Tongue (tissue), 1 donor: ENCODE measurements at regions not wholly inside any gene's neighbourhood (a gene's known extent, or its start where the extent isn't known, plus 50 kb on each side); places are given as distances from the start of the nearest gene placed in this dataset.
A peak's percentile ranks its signal among the peaks of the same experiment; 100 is the strongest.
"Not testable (repeated sequence)": the region's sequence is repeated elsewhere in the genome, so short reads cannot be mapped to it uniquely, and the experiment has no call there.

Experiments used
- DNase-seq: peaks from one replicate; pipeline ENCODE4 v3.0.0-alpha.2; 2015

DNA sequence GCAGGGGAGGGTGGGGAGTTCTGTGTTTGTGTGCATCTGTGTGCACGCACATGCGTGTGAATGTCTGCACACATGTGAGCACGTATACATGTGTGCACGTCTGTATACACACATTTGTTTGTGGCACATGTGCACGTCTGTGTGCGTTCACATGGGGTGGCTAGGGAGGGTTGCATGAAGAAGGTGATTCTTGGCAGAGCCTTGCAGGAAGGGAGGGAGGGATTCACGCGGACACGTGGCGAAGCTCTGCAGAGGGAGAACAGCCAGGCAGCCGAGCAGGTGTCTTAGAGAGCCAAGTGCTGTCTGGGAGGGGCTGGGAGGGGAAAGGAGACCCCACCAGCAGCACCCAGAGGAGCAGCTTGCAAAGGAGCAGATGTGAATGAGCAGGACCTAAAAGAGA, 372.1 kb downstream of the BRD1 start:
- DNase-seq, result peak; percentile 20

DNA sequence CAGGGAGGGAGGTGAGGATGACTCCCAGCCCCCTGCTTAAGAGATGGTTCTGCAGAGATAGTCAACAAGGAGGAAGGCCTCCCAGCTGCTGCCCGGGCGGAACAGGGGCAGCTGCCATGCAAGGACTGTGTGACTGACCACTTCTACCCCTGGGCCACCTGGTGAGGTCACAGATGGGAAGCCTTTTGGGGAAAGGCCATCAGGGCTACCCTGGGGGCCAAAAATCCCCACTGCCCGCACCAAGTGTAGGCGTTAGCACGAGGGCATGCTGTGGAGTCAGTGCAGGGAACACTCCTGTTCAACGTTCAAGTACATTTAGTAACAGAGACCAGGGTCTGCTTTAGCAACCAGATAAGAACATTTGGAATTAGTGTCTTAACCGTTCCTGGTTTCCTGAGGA, 372.9 kb downstream of the BRD1 start:
- DNase-seq, result no peak

DNA sequence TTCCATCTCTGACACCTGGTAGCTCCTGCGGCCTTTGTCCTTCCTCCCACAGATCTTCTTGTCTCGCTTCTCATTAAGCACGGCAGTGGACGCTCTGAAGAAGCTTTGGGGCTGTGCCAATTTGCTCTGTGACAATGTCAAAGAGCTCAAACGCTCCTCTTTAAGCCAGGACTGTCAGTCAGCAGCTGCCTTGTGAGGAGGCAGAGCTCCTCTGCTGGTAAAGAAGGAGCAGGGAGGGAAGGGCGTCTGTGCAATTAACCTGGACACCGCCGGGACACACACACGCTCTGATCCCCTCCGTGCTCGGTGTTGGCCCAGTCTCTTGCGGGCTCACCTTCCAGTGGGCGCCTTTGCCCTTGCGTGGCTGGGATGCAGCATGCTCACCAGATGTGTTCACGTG, 373.9 kb downstream of the BRD1 start:
- no peak for DNase-seq

DNA sequence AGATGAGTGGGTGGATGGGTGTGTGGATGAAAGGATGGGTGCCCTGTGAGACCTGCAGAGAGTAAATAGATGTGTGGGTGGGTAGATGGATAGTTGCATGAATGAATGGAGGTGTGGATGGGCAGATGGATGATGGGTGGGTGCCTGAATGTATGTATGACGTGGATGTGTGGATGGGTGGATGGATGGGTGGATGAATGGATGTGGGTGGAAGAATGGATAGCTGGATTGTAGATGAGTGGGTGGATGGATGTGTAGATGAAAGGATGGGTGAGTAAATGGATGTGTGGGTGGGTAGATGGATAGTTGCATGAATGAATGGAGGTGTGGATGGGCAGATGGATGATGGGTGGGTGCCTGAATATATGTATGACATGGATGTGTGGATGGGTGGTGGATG, 374.7 kb downstream of the BRD1 start:
- not testable (repeated sequence) for DNase-seq

DNA sequence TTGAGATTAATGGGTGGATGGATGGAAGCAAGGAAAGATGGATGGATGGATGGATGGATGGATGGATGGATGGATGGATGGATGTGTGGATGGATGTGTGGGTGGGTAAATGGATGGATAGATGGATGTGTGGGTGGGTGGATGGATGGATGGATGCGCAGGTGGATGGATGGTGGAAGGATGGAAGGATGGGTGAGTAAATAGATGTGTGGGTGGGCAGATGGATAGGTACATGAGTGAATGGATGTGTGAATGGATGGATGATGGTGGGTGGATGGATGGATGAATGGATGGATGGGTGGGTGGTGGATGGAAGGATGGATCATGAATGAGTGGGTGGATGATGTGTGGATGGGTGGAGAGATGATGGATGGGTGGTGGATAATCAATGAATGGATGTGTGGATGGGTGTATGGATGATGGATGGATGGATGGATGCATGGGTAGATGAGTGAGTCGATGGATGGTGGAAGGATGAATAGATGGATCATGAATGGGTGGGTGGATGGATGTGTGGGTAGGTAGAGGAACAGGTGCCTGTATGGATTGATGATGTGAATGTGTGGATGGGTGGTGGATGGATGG, 375.2 kb downstream of the BRD1 start:
- DNase-seq, result no peak

DNA sequence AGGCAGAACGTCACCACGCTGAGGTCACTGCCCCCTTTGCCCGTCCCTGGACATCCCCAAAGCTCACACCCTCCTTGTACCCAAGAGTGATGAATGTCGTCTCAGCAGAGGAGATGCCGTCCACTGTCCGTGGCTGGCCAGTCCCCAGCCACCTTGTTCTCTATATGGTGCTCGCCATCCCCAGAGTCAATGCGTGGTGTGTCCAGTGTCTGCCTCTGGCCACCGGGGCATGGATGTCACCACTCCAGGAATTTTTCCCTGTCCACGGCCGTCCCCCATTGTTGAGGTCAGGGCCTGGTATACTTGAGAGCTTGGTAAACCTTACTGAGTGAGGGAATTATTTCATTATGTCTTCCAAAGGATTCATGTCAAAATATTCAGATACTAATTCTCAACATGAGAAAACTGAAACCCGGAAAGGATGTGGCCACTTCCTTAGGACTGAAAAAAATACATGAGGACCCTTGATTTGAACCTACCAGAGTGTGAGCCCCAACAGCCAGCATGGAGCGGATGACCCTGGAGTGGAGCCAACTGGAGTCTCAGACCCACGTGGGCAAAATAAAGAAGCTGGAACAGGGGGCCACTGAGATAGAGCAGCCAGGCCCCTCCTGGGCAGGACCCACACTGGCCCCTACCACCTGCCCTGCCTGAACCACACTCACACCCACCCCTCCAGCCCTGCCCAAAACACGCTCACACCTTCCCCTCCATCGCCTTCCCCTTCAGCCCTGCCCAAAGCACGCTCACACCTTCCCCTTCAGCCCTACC, 376.4 kb downstream of the BRD1 start:
- DNase-seq, result no peak

DNA sequence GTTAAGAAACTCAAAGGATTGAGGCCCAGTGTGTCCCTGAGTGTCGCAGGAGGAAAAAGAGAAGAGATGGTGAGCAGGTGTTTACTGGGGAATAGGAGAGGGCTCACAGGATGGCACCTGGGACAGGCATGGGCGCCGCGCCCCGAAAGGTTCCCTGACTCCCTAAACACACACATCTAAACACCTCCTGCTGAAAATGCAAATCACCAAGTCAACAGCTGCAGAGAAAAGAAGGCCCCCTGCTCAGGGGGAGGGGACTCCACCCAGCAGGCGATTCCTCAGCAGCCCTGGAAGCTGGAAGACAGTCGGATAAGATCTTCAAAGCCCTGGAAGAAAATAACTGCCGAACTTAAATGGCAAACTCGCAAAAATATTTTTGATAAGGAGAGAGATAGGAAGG, 377.2 kb downstream of the BRD1 start:
- peak; percentile 40 for DNase-seq

DNA sequence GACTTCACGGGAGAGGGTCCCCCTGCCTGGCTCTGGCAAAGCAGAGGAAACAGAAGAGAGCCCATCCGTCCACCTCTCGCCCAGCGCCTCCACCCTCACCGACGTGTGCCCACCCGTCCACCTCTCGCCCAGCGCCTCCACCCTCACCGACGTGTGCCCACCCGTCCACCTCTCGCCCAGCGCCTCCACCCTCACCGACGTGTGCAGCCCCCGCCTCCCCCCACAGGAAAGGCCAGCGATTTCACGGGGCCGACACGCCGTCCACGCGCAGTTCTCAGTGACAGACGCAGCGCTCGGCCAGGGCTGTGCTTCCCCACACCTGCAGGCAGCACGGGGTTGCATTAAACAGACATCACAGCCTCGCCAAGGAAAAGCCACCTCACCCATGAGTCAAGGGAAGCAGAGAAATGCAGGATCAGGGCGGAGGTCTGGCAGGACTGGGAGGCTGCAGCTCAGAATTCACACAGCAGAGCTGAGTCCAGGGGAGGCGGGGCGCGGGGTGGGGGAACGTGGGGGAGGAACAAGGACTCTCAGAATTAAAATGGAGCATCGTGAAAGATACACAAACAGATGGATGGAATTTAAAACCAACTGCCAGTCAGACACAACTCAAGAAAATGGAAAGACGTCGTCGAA, 377.7 kb downstream of the BRD1 start:
- DNase-seq, result peak; percentile 41

DNA sequence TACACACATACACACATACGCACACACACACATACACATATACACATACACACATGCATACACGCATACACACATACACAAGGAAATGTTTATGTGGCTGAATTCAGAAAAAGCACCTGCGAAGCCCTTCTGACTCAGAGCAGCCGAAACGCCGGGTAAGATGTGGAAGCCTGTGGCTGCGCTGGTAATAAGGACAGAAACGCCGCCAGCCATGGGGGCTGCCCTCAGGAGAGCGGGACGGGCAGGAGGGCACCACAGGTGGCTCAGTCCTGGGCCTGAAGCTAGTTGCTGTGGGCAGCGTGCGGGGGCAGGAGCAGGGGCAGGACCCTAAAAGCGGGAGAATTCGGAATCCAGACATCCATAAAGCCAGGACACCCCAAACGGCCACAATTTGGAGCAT, 378.3 kb downstream of the BRD1 start:
- no peak for DNase-seq

DNA sequence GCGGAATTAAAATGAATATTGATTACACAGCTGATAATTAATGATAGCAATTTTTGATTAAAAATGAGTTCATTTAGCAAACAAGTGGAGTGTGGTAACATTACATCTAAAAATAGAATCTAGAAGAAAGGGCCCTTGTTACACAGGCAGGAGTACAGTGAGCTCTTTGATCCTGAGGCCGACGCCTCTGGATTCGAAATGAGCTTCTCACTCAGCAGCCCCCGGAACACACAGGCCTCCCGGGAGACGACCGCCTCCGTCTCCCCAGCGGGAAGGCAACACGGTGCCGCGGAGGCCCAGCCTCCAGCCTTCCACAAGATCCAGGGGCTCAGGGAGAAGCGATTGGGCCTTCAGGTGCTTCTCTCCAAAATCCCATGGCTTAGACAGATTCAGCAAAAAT, 379.1 kb downstream of the BRD1 start:
- no peak for DNase-seq

DNA sequence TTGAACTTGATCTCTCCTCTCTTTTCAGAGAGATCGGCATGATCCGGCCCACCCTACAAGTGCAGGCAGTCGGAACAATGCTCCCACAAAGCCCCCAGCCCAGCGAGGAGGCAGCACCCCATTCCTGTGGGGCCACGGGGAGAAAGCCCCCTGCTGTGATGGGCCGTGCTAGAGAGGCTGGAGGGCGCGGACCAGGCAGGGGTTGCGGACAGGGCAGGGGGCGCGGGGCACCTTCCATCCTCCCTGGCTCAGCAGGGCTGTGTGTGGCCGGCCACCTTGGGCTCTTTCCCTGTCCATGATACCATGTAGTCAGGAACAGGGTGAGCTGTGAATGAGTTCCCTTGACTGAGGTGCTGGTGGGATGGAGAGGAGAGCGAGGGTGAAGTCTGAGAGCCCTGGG, 379.8 kb downstream of the BRD1 start:
- no peak for DNase-seq

DNA sequence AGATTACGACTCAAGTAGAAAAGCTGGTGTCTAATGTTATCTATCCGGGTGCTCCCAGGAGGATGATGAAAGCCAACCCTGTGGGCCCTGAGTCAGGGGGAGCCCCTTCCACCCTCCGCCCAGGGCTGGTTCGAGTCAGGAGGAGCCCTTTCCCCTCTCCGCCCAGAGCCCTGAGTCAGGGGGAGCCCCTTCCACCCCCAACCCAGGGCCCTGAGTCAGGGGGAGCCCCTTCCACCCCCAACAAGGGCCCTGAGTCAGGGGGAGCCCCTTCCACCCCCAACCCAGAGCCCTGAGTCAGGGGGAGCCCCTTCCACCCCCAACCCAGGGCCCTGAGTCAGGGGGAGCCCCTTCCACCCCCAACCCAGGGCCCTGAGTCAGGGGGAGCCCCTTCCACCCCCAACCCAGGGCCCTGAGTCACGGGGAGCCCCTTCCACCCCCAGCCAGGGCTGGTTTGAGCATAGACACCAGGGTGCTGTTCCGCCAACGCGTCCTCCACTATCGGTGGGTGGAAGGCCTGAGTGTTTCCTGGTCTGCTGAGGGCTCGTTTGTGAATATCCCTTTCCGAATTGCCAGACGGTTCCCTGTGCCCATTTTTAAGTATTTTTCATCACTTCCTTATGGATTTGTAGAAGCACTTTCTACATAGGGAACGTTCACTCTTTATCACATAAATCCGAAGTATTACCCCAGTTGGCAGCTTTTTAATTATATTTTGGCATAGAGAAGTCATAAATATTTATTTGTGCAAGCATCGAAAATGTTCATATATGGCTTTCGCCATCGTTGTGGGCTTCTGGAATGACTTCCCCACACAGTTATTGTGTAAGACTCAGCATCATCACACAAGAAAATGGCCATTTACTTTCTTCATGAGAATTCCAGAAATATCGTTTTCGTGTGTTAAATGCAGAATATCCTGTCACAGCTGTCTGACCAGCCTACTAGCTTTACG, 380.6 kb downstream of the BRD1 start:
- no peak for DNase-seq

DNA sequence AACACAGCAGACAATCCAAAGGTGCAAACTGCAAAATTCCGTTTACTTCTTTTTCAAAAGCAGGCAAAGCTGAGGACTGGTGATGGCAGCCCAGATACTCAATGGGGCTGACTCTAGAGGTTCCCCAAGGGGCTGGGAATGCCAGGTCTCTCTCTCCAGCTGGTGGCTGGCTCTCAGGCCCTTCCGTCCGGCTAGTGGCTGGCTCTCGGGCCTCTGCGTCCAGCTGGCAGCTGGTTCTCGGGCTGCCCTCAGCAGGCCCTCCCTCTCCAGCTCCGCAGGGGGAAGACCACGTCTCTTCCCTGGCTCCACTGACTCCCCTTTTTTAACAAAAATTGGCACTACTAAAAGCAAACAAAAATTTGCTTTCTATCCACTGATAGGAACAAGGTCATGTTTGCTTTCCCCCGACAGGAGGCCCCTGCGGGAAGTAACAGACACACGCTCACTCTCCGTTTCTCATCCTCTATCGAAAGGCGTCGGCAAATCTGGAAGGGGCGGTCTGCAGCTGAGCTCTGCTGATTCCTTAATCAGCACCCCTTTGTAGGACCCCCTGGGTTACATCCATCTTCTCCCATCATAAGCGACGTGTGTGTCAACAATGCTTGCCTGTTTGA, 381.4 kb downstream of the BRD1 start:
- no peak for DNase-seq

DNA sequence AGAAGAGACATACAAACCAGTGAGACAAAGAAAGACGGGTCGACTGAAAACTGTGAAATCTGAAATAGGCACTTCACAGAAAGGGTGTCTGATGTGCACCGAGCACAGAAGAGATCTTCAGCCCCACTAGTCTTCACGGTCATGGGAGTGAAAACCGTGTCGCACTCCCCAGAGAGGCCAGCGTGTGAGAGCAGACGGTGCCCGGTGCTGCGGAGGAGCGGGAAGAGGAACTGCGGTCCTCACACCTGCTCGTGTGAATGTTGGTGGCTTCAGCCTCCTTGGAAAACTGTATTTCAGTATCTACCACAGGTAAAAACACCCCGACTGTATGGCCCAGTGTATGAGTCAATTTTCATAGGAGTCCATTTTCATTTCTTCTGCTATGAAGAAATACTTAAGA, 382.9 kb downstream of the BRD1 start:
- no peak for DNase-seq

DNA sequence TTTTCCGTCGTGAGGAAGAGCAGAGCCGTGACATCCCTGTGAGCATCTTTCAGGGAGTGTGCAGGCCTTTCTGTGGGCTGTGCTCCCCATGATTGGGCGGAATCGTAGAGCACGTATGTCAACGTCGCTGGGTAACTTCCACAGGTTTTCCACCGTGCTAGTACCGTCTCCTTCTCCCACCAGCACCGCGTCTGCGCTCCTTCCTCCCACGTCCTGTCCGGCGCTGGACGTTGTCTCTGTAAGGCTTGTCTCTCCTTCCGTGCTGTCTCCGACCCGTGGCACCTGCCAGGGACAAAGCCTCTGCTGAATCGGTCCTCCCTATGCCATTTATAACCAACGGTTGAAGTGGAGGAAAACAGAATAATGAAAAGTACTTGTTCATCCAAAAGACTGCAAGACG, 386.7 kb downstream of the BRD1 start:
- DNase-seq, result no peak

DNA sequence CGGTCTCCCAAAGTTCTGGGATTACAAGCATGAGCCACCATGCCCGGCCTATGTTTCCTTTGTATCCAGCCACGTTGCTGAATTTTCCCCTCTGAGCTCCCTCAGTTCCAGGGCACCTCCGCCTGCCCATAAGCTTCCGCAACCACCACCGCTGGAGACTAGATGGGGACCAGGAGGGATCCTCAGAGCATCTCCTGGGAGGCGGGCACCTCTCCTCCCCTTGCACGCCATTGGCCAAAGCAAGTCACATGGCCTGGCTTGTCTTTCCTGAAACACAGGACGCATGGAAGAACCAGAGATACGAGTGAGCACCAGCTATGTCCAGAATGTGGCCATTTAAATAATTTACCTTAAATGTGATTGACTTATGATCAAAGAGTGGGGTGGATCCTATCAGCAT, 388.3 kb downstream of the BRD1 start:
- no peak for DNase-seq

DNA sequence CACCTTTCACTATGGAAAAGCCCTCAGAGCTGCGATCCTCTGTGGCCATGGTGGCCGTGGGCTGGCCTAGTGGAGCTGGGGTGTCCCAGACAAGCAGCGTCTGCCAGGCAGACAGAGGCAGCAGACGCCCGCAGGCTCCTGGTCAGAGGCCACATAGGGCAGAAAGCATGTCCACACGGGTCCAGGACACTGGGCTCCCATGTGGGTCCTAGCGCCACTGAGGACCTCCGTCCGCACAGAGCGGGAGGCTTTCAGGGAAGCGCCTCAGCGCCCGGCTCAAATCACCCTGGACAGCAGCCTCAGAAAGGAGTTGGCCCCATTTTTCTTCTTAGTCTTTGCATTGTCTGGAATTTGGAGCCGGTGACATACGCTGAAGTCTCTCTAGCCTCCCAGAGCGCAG, 389.7 kb downstream of the BRD1 start:
- no peak for DNase-seq

DNA sequence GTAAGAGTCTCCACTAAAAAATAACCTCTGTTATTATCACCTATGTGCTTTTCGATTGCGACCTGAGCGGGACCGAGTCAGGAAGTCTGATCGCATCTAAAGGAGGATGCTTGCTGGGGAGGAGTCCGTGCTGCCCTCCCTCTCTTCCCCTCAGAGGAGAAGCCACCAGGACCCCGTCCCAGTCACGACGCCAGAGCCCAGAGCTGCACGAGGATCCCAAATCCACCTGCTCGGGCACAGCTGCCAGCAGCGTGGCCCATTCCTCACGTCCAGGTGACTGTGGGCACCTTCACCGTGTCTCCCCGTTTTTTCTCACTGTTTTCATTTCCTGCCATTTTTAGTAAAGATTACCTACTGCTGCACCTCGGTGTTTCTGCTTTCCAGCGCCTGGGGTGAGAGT, 390.3 kb downstream of the BRD1 start:
- DNase-seq, result no peak

DNA sequence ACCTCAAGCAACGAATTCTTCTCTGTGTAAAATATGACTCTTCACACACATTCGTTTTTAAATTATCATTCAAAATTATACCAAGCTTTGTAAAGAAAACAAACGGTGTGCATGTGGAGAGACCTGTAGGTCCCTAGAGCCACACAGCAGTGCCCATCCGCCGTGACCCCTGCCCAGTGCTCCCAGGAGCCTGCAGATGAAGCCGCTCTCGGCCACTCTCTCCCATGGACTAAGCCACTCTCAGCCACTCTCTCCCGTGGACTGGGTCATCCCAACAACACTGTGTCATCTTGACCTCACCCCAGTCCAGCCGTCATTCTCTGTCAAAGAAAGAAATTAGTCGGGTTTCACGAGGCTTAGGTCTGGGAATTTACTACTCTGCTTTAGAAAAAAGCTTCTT, 391.6 kb downstream of the BRD1 start:
- DNase-seq, result no peak

DNA sequence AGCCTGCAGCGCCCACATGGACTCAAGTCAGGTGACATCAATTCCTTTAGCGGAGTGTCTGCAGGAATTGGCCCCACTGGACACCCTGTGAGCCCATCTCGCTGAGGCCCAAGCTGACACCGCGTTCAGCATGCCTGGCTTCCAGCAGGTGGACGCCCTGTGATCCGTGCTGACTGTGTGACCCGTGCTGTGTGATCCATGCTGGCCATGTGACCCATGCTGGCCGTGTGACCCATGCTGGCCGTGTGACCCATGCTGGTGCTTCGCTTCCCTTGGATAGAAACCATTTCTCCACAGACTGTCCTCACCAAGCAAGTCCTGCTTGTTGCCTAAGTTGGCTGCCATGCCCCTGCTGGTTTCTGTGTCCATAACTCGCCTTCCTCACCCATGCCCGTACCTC, 392.1 kb downstream of the BRD1 start:
- no peak for DNase-seq

DNA sequence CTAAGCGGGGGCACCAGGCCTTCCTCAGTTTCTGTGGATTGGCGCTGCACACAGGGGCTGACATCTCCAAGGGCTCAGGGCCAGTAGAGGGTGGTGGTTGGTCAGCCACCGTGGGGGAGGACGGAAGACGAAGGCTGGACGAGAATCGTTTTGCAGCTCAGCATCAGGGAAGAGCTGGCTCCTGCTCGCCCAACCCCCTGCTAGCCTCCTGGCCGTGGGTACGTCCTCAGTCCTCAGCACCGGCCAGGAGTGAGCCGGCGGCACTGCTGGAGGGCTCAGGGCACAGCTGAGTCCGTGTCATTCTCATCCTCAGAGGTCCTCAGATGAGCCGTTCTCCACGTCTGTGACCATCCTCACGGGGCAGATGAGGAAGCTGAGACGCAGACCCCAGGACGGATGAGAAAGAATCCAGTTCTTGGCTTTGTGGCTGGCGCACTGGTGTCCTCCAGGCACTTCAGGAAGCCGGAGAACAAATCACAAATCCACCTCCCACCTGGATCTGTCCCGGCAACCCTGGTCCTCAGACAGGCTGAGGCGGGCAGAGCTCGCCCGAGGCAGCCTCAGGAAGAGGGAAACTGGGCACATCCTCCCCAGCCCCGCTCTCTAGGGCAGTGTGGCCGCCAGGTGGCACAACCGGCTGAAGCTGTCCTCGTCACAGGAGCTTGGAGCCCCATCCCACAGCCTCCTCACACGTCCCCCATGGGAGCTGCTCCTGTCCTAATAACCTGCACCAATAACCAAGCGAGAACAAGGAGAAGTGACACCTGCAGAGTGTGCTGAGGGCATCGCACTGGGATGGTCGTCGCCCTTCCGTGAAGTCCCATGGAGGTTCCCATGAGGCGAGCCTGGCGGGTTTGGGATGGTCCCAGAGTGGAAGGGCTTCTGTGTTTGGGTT, 393.7 kb downstream of the BRD1 start:
- peak; percentile 9 for DNase-seq
